HEK293 (cell line): ENCODE measurements at regions not wholly inside any gene's neighbourhood (a gene's known extent, or its start where the extent isn't known, plus 50 kb on each side); places are given as distances from the start of the nearest gene placed in this dataset.

Experiments used
- CTCF ChIP-seq: fragments of 450-650 bp; formaldehyde crosslinking; IDR thresholded peaks from 2 replicates; pipeline ENCODE4 v1.5.1; 2016; ENCODE audit warnings: missing biosample characterization, missing genetic modification characterization
- KLF1 ChIP-seq: fragments of 450-650 bp; formaldehyde crosslinking; IDR thresholded peaks from 2 replicates; pipeline ENCODE4 v1.5.1; 2016; ENCODE audit warnings: missing biosample characterization, missing genetic modification characterization
- REST ChIP-seq: fragments of 450-650 bp; formaldehyde crosslinking; IDR thresholded peaks from 2 replicates; pipeline ENCODE4 v1.5.1; 2016; ENCODE audit warnings: missing biosample characterization, missing genetic modification characterization
- ZBTB10 ChIP-seq: fragments of 450-650 bp; formaldehyde crosslinking; IDR thresholded peaks from 2 replicates; pipeline ENCODE4 v1.5.1; 2016; ENCODE audit warnings: missing biosample characterization, missing genetic modification characterization
- ZEB2 ChIP-seq: fragments of 450-650 bp; formaldehyde crosslinking; IDR thresholded peaks from 2 replicates; pipeline ENCODE4 v1.5.1; 2016; ENCODE audit warnings: missing biosample characterization, missing genetic modification characterization
- ZFP41 ChIP-seq: fragments of 450-650 bp; formaldehyde crosslinking; IDR thresholded peaks from 2 replicates; pipeline ENCODE4 v1.5.1; 2016; ENCODE audit warnings: missing biosample characterization, missing genetic modification characterization, borderline replicate concordance
- ZNF114 ChIP-seq: fragments of 450-650 bp; formaldehyde crosslinking; IDR thresholded peaks from 2 replicates; pipeline ENCODE4 v1.5.0; 2017; ENCODE audit warnings: missing biosample characterization, missing genetic modification characterization
- ZNF169 ChIP-seq: fragments of 450-650 bp; formaldehyde crosslinking; IDR thresholded peaks from 2 replicates; pipeline ENCODE4 v1.5.1; 2016; ENCODE audit warnings: missing biosample characterization, missing genetic modification characterization
- ZNF558 ChIP-seq: fragments of 450-650 bp; formaldehyde crosslinking; IDR thresholded peaks from 2 replicates; pipeline ENCODE4 v1.5.1; 2016; ENCODE audit warnings: missing biosample characterization, missing genetic modification characterization
- ZNF639 ChIP-seq: fragments of 450-650 bp; formaldehyde crosslinking; IDR thresholded peaks from 2 replicates; pipeline ENCODE4 v1.5.1; 2016; ENCODE audit warnings: missing biosample characterization, missing genetic modification characterization

GRCh38 chr1:190679454-190679853 lies 201.8 kb upstream of the BRINP3 start:
- TF ChIP-seq CTCF (tag by site-specific recombination) = no peak
- no peak for TF ChIP-seq ZEB2 (tag by site-specific recombination)
- TF ChIP-seq KLF1 (tag by site-specific recombination) = no peak
- no peak for TF ChIP-seq ZFP41 (tag by site-specific recombination)
- no peak for TF ChIP-seq ZNF169 (tag by site-specific recombination)
- TF ChIP-seq REST (tag by site-specific recombination) = no peak
- TF ChIP-seq ZNF114 (tag by site-specific recombination) = no peak
- no peak for TF ChIP-seq ZNF639 (tag by site-specific recombination)
- TF ChIP-seq ZBTB10 (tag by site-specific recombination) = no peak
- no peak for TF ChIP-seq ZNF558 (tag by site-specific recombination)
